ENCODE measurements at regions not wholly inside any gene's neighbourhood (a gene's known extent, or its start where the extent isn't known, plus 50 kb on each side); places are given as distances from the start of the nearest gene placed in this dataset.

DNA sequence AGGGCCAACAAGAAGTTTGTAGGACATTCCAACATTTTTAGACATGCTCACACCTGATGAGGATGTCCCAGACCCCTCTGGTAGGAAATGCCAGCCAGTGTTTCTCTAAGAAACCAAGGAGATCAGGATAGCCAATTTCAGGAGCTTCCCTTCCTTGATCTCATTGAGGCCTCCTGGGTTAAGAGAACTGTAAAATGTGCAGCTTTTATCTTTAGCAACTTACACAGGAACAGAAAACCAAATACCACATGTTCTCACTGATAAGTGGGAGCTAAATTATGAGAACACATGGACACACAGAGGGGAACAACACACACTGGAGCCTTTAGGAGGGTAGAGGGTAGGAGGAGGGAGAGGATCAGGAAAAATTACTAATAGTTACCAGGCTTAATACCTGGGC is 99.6 kb upstream of the MAP2 start:
- Mint-ChIP-seq H3K27ac (peak overlapping the region in 1 of 3 experiments; percentile 28; a peak in 1 of 7 replicates), H3K27me3 (ENCODE audit: low read depth) (peaks cover 7% of the 10 kb centered on the region), H3K9me3 (peaks cover 2 to 7% of the 10 kb centered on the region in 2 experiments; a peak in 2 of 5 replicates), H3K4me3 (no peak overlapping the region), H3K4me1 (peaks cover 7 to 15% of the 10 kb centered on the region in 2 experiments), H3K36me3 (ENCODE audit: insufficient read depth in 1 of 3, low read depth in 3 of 3) (peaks cover 0 to 18% (median 3%) of the 10 kb centered on the region in 3 experiments; a peak in 5 of 7 replicates)
- no peak overlapping the region for H2BK20ac ChIP-seq (ENCODE audit: low read depth, low read length, poor library complexity, severe bottlenecking)
- H4K20me1 ChIP-seq (ENCODE audit: control insufficient read depth, insufficient read depth, insufficient read length): no peaks in the 10 kb centered on the region
- DNase-seq: no peak
- H3K14ac ChIP-seq (ENCODE audit: insufficient read depth, low read length): no peak overlapping the region
- no peaks in the 10 kb centered on the region for H3K79me2 ChIP-seq (ENCODE audit: insufficient read depth, low read length)
- no peak overlapping the region for H3K4ac ChIP-seq (ENCODE audit: low read depth, low read length)
- H2AK5ac ChIP-seq (ENCODE audit: insufficient read length, low read length): no peak overlapping the region
- H3K56ac ChIP-seq (ENCODE audit: insufficient read length, low read depth, low read length): no peak overlapping the region
- H3K9ac ChIP-seq (ENCODE audit: extremely low read depth, insufficient read length, low read length): no peak overlapping the region
- no peaks in the 10 kb centered on the region; the same call in 1 of the 2 replicates for H3K27me3 ChIP-seq (ENCODE audit: insufficient read depth, low read length)
- no peak overlapping the region for H2AFZ ChIP-seq (ENCODE audit: low read length)
- H2BK12ac ChIP-seq (ENCODE audit: insufficient read length, low read depth, low read length): no peak overlapping the region
- no peak overlapping the region for H4K91ac ChIP-seq (ENCODE audit: insufficient read length, low read depth, low read length)
- no peak overlapping the region for H2BK5ac ChIP-seq (ENCODE audit: insufficient read length, low read length)
- no peaks in the 10 kb centered on the region for H3K79me1 ChIP-seq (ENCODE audit: insufficient read depth, low read depth, low read length, poor library complexity, severe bottlenecking)
- H3K23ac ChIP-seq (ENCODE audit: insufficient read length, low read depth, low read length): no peak overlapping the region
- H3T11ph ChIP-seq (ENCODE audit: low read length): no peak overlapping the region
- H3K4me2 ChIP-seq (ENCODE audit: insufficient read depth, insufficient read length, low read length): no peak overlapping the region
- no peak overlapping the region for H4K8ac ChIP-seq (replicated peaks; ENCODE audit: insufficient read length, low read depth, low read length)
- H3K23me2 ChIP-seq (ENCODE audit: insufficient read length, low read depth, low read length, poor library complexity, severe bottlenecking): no peaks in the 10 kb centered on the region
- H3K18ac ChIP-seq (ENCODE audit: insufficient read length, low read depth, low read length): no peak overlapping the region
- H3K9me3 ChIP-seq (ENCODE audit: control insufficient read depth, low read depth, low read length): no peaks in the 10 kb centered on the region
- no peak overlapping the region for H3K27ac ChIP-seq (ENCODE audit: insufficient read length, low read depth, low read length)
- TF ChIP-seq, protein P1, sequence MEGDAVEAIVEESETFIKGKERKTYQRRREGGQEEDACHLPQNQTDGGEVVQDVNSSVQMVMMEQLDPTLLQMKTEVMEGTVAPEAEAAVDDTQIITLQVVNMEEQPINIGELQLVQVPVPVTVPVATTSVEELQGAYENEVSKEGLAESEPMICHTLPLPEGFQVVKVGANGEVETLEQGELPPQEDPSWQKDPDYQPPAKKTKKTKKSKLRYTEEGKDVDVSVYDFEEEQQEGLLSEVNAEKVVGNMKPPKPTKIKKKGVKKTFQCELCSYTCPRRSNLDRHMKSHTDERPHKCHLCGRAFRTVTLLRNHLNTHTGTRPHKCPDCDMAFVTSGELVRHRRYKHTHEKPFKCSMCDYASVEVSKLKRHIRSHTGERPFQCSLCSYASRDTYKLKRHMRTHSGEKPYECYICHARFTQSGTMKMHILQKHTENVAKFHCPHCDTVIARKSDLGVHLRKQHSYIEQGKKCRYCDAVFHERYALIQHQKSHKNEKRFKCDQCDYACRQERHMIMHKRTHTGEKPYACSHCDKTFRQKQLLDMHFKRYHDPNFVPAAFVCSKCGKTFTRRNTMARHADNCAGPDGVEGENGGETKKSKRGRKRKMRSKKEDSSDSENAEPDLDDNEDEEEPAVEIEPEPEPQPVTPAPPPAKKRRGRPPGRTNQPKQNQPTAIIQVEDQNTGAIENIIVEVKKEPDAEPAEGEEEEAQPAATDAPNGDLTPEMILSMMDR (conservative IDR thresholded peaks at IDR 0.05): no peak
- H3K4me1 ChIP-seq (ENCODE audit: insufficient read depth, low read length): 0 out of 2 replicates have a peak, but pooled peaks cover 1% of the 10 kb centered on the region
- H2BK15ac ChIP-seq (ENCODE audit: low read depth, low read length): no peak overlapping the region
- H2BK120ac ChIP-seq (ENCODE audit: low read depth, low read length, poor library complexity, severe bottlenecking): no peak overlapping the region
- H4K5ac ChIP-seq (ENCODE audit: insufficient read length, low read depth, low read length): no peak overlapping the region

Measured in H9 (cell line).